ENCODE measurements at regions not wholly inside any gene's neighbourhood (a gene's known extent, or its start where the extent isn't known, plus 50 kb on each side); places are given as distances from the start of the nearest gene placed in this dataset.
"Not testable (repeated sequence)": the region's sequence is repeated elsewhere in the genome, so short reads cannot be mapped to it uniquely, and the experiment has no call there.

DNA sequence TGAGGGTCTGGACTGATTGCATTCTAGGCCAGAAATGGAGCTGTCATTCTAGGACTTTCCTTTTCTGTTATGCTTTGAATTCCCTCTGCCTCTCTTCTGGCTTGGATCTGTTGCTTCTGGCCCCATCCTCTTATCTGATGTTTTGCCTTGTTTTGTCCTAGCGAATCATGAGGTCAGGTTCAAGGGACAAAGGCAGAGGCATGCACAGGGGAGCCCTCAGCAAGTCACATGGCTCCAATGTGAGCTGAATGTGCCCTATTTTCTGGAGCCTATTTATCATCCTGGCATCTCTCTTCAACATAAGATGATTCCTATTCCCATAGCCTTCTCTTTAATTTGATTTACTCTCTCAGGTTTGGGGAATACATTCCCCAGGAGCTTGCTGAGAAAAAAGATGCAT is 284.6 kb downstream of the SRGAP2C start:
- intact Hi-C loops (cut with DNase I); H3K9me3 ChIP-seq (ENCODE audit: control insufficient read depth, low read length); H3K27ac ChIP-seq (ENCODE audit: low read depth in 1 of 2, low read length in 2 of 2); H3K36me3 ChIP-seq (ENCODE audit: control insufficient read depth in 1 of 2, insufficient read depth in 2 of 2, low read length in 1 of 2); ATAC-seq (ENCODE audit: low FRiP score); H3K27me3 ChIP-seq (ENCODE audit: control insufficient read depth in 1 of 2, insufficient read depth in 2 of 2, low read length in 1 of 2); H3K4me3 ChIP-seq (ENCODE audit: low read length in 2 of 2); DNase-seq; H3K4me1 ChIP-seq (ENCODE audit: control insufficient read depth in 1 of 2, insufficient read depth in 2 of 2, low read length in 2 of 2): not testable (repeated sequence)
- WGBS, 2 donors: 48% methylated on average over 1 of the region's 1 CpG

- WGBS, 2 donors: 81 to 84% methylated on average over 2 of the region's 2 CpGs
- H3K27ac ChIP-seq (ENCODE audit: low read depth in 1 of 2, low read length in 2 of 2); H3K36me3 ChIP-seq (ENCODE audit: control insufficient read depth in 1 of 2, insufficient read depth in 2 of 2, low read length in 1 of 2); DNase-seq; H3K27me3 ChIP-seq (ENCODE audit: control insufficient read depth in 1 of 2, insufficient read depth in 2 of 2, low read length in 1 of 2); H3K9me3 ChIP-seq (ENCODE audit: control insufficient read depth, low read length); H3K4me1 ChIP-seq (ENCODE audit: control insufficient read depth in 1 of 2, insufficient read depth in 2 of 2, low read length in 2 of 2); ATAC-seq (ENCODE audit: low FRiP score); intact Hi-C loops (cut with DNase I); H3K4me3 ChIP-seq (ENCODE audit: low read length in 2 of 2): not testable (repeated sequence)
Measured at GRCh38 chr1:121470401-121470800, 285.6 kb downstream of the SRGAP2C start.

- H3K27me3 ChIP-seq (ENCODE audit: control insufficient read depth in 1 of 2, insufficient read depth in 2 of 2, low read length in 1 of 2): no peaks in the 10 kb centered on the region
- WGBS, 2 donors: 30 to 34% methylated on average over 1 of the region's 1 CpG
- H3K4me3 ChIP-seq (ENCODE audit: low read length in 2 of 2): no peak overlapping the region
- intact Hi-C loops (cut with DNase I): no loop called here
- no peaks in the 10 kb centered on the region for H3K9me3 ChIP-seq (ENCODE audit: control insufficient read depth, low read length)
- no peaks in the 10 kb centered on the region for H3K4me1 ChIP-seq (ENCODE audit: control insufficient read depth in 1 of 2, insufficient read depth in 2 of 2, low read length in 2 of 2)
- DNase-seq (no peak), ATAC-seq (ENCODE audit: low FRiP score) (no peak)
- no peaks in the 10 kb centered on the region for H3K36me3 ChIP-seq (ENCODE audit: control insufficient read depth in 1 of 2, insufficient read depth in 2 of 2, low read length in 1 of 2)
- no peak overlapping the region for H3K27ac ChIP-seq (ENCODE audit: low read depth in 1 of 2, low read length in 2 of 2)
Measured at GRCh38 chr1:121471523-121471922, 286.7 kb downstream of the SRGAP2C start.

- no peak for ATAC-seq (ENCODE audit: low FRiP score)
- DNase-seq: no peak
- Histone ChIP-seq H3K9me3 (ENCODE audit: control insufficient read depth, low read length) (peaks cover under 1% of the 10 kb centered on the region), H3K27me3 (ENCODE audit: control insufficient read depth in 1 of 2, insufficient read depth in 2 of 2, low read length in 1 of 2) (no peaks in the 10 kb centered on the region), H3K4me3 (ENCODE audit: low read length in 2 of 2) (no peak overlapping the region), H3K27ac (ENCODE audit: low read depth in 1 of 2, low read length in 2 of 2) (no peak overlapping the region), H3K36me3 (ENCODE audit: control insufficient read depth in 1 of 2, insufficient read depth in 2 of 2, low read length in 1 of 2) (no peaks in the 10 kb centered on the region), H3K4me1 (ENCODE audit: control insufficient read depth in 1 of 2, insufficient read depth in 2 of 2, low read length in 2 of 2) (no peaks in the 10 kb centered on the region)
- WGBS, 2 donors: 82 to 85% methylated on average over 4 of the region's 4 CpGs
- intact Hi-C loops (cut with DNase I): no loop called here
Measured at GRCh38 chr1:121472017-121472416, 287.2 kb downstream of the SRGAP2C start.

DNA sequence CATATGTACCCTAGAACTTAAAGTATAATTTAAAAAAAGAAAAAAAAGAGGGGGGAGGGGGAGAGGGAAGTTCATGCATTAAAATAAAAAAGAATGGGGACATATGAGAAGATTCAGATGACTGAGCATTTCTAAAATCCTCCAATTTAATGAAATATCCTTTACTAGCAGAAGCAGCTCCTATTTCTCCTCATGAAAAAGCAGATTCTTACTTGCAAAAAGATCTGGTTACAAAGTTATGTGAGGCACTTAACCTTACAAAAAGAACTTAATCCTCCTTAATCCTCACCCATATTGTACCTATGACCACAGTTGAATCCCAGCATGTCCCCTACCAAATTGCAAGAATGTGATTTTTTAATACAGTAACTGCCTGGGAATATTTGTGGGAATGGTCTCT is 298.5 kb downstream of the SRGAP2C start:
- no peak for ATAC-seq (ENCODE audit: low FRiP score)
- no peaks in the 10 kb centered on the region for H3K4me1 ChIP-seq (ENCODE audit: control insufficient read depth in 1 of 2, insufficient read depth in 2 of 2, low read length in 2 of 2)
- H3K9me3 ChIP-seq (ENCODE audit: control insufficient read depth, low read length): no peaks in the 10 kb centered on the region
- no peak for DNase-seq
- H3K4me3 ChIP-seq (ENCODE audit: low read length in 2 of 2): no peak overlapping the region
- no peak overlapping the region for H3K27ac ChIP-seq (ENCODE audit: low read depth in 1 of 2, low read length in 2 of 2)
- intact Hi-C loops (cut with DNase I): no loop called here
- H3K36me3 ChIP-seq (ENCODE audit: control insufficient read depth in 1 of 2, insufficient read depth in 2 of 2, low read length in 1 of 2): no peaks in the 10 kb centered on the region
- H3K27me3 ChIP-seq (ENCODE audit: control insufficient read depth in 1 of 2, insufficient read depth in 2 of 2, low read length in 1 of 2): no peaks in the 10 kb centered on the region

GRCh38 chr1:121483961-121484424 is 299.2 kb downstream of the SRGAP2C start:
- H3K36me3 ChIP-seq (ENCODE audit: control insufficient read depth in 1 of 2, insufficient read depth in 2 of 2, low read length in 1 of 2): no peaks in the 10 kb centered on the region
- H3K4me3 ChIP-seq (ENCODE audit: low read length in 2 of 2): no peak overlapping the region
- H3K4me1 ChIP-seq (ENCODE audit: control insufficient read depth in 1 of 2, insufficient read depth in 2 of 2, low read length in 2 of 2): no peaks in the 10 kb centered on the region
- peak; percentile 26 for ATAC-seq (ENCODE audit: low FRiP score)
- H3K9me3 ChIP-seq (ENCODE audit: control insufficient read depth, low read length): no peaks in the 10 kb centered on the region
- no peak overlapping the region for H3K27ac ChIP-seq (ENCODE audit: low read depth in 1 of 2, low read length in 2 of 2)
- no peaks in the 10 kb centered on the region for H3K27me3 ChIP-seq (ENCODE audit: control insufficient read depth in 1 of 2, insufficient read depth in 2 of 2, low read length in 1 of 2)
- intact Hi-C loops (cut with DNase I): no loop called here
- DNase-seq: no peak

DNA sequence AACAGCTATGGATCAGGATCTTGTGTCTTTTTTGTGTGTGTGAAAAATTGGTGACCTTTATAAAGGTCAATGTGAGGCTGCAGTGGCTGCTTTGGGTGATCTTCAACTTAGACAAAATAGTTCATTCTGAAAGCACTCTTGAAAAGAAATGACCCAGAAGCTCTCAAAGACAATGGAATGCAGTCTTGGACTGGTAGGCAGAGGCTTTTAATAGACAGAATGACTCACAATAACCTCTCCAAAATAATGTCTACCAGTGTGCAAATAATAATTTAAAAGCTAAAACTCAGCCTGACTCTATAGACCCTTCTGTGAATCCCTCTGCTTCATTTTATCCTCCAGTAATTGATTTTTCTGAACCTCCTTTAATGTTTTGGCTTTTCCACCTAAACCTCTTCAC is 310.0 kb downstream of the SRGAP2C start:
- H3K9me3 ChIP-seq (ENCODE audit: control insufficient read depth, low read length); intact Hi-C loops (cut with DNase I); DNase-seq; H3K4me1 ChIP-seq (ENCODE audit: control insufficient read depth in 1 of 2, insufficient read depth in 2 of 2, low read length in 2 of 2); H3K4me3 ChIP-seq (ENCODE audit: low read length in 2 of 2); H3K36me3 ChIP-seq (ENCODE audit: control insufficient read depth in 1 of 2, insufficient read depth in 2 of 2, low read length in 1 of 2); H3K27me3 ChIP-seq (ENCODE audit: control insufficient read depth in 1 of 2, insufficient read depth in 2 of 2, low read length in 1 of 2); ATAC-seq (ENCODE audit: low FRiP score); H3K27ac ChIP-seq (ENCODE audit: low read depth in 1 of 2, low read length in 2 of 2): not testable (repeated sequence)

- H3K27me3 ChIP-seq (ENCODE audit: control insufficient read depth in 1 of 2, insufficient read depth in 2 of 2, low read length in 1 of 2); H3K9me3 ChIP-seq (ENCODE audit: control insufficient read depth, low read length); H3K4me3 ChIP-seq (ENCODE audit: low read length in 2 of 2); ATAC-seq (ENCODE audit: low FRiP score); intact Hi-C loops (cut with DNase I); H3K4me1 ChIP-seq (ENCODE audit: control insufficient read depth in 1 of 2, insufficient read depth in 2 of 2, low read length in 2 of 2); H3K27ac ChIP-seq (ENCODE audit: low read depth in 1 of 2, low read length in 2 of 2); H3K36me3 ChIP-seq (ENCODE audit: control insufficient read depth in 1 of 2, insufficient read depth in 2 of 2, low read length in 1 of 2): not testable (repeated sequence)
- DNase-seq: peak in 1 of 2 donors; percentile 53
- 58 to 64% methylated on average over 5 of the region's 5 CpGs for WGBS, 2 donors
Measured at GRCh38 chr1:121511455-121511854, 326.7 kb downstream of the SRGAP2C start.

GRCh38 chr1:121511876-121512275 is 327.1 kb downstream of the SRGAP2C start:
- H3K4me3 ChIP-seq (ENCODE audit: low read length in 2 of 2); intact Hi-C loops (cut with DNase I); H3K4me1 ChIP-seq (ENCODE audit: control insufficient read depth in 1 of 2, insufficient read depth in 2 of 2, low read length in 2 of 2); H3K36me3 ChIP-seq (ENCODE audit: control insufficient read depth in 1 of 2, insufficient read depth in 2 of 2, low read length in 1 of 2); ATAC-seq (ENCODE audit: low FRiP score); H3K27ac ChIP-seq (ENCODE audit: low read depth in 1 of 2, low read length in 2 of 2); H3K9me3 ChIP-seq (ENCODE audit: control insufficient read depth, low read length); DNase-seq; H3K27me3 ChIP-seq (ENCODE audit: control insufficient read depth in 1 of 2, insufficient read depth in 2 of 2, low read length in 1 of 2): not testable (repeated sequence)
- WGBS, 2 donors: 78 to 85% methylated on average over 1 of the region's 1 CpG

All from aorta (tissue), 5 donors.